ENCODE measurements at regions not wholly inside any gene's neighbourhood (a gene's known extent, or its start where the extent isn't known, plus 50 kb on each side); places are given as distances from the start of the nearest gene placed in this dataset.

DNA sequence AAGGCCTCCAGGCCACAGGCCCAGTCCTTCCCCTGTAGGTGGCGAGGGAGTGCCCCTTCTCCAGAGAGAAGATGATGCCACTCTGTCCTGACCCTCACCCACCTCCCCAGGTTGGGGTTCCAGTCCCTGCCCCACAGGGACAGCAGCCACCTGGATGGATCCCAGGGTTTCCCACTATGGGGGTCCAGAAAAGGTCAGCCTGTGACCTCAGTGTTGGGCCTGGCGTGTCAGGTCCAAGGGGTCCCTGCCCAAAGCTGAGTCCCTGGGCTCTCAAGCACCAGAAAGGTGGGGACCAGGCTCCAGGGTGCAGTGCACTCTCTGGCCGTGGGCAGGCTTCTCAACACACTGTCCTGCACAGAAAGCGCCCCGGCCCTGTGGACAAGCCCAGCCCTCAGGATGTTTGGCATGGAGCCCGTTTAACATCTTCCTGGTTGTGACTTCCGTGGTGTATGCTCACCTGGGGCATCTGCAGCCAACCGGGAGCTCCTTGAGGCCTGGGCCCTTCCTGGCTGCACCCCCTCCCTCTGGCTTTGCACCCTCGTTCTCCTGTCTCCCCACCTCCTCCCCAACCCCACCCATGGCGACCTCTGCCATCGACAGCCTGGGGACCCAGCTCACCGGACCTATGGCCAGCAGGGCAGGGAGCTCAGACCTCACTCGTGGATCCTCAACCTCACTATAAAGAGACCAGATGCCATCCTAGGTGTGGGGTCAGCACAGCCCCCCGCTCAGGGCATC is 58.3 kb upstream of the PPP2R2D start:
- no peak for DNase-seq (ENCODE audit: low read depth)
- TF ChIP-seq, protein P1, sequence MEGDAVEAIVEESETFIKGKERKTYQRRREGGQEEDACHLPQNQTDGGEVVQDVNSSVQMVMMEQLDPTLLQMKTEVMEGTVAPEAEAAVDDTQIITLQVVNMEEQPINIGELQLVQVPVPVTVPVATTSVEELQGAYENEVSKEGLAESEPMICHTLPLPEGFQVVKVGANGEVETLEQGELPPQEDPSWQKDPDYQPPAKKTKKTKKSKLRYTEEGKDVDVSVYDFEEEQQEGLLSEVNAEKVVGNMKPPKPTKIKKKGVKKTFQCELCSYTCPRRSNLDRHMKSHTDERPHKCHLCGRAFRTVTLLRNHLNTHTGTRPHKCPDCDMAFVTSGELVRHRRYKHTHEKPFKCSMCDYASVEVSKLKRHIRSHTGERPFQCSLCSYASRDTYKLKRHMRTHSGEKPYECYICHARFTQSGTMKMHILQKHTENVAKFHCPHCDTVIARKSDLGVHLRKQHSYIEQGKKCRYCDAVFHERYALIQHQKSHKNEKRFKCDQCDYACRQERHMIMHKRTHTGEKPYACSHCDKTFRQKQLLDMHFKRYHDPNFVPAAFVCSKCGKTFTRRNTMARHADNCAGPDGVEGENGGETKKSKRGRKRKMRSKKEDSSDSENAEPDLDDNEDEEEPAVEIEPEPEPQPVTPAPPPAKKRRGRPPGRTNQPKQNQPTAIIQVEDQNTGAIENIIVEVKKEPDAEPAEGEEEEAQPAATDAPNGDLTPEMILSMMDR (IDR thresholded peaks at IDR 0.05; ENCODE audit: insufficient read depth, low read depth, low read length, missing control alignments) = no peak
- no peak overlapping the region for H3K4me3 ChIP-seq (ENCODE audit: low read depth, low read length)

DNA sequence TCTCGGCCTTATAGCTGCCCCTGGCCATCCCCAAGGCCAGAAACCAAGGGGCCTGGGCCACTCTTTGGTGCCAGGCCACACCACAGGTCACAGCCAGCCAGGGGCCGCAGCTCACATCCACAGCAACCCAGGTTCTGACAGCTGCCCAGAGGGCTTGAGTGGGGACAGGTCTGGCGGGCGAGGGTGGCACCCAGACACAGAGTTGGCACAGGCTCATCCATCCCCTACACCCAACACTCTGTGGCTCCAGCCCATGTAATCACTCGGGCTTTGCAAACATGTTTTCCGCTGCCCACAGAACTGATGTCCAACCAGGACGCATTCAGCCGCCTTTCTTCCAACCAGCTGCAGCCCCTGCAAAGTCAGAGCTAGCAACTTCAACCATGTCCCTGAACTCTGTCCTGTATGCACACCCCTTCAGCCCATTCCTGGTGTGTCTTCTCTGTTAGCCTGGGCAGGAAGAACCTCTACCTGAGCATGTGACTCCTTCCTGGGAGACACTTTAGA is 57.7 kb upstream of the PPP2R2D start:
- no peak for DNase-seq (ENCODE audit: low read depth)
- TF ChIP-seq, protein P1 (IDR thresholded peaks at IDR 0.05; ENCODE audit: insufficient read depth, low read depth, low read length, missing control alignments) = no peak
- H3K4me3 ChIP-seq (ENCODE audit: low read depth, low read length) = no peak overlapping the region

DNA sequence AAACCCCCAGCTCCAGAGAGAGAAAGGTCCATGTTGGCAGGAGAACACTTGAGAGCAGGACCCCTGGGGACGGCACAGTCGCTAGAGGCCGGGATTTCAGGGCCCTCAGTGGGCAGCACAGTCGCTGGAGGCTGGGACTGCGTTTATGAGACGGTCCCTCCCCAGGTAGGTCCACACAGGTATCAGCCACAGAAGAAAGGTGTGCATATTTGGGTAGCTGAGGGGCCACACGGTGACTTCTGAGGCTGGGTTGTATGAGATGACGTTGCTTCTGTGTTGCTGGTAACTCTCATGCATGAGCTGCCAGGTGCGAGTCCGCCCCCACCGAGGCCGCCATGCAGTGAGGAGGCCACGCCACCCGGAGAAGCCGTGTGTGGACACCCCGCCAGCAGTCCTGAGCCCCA is 56.9 kb upstream of the PPP2R2D start:
- TF ChIP-seq, protein P1 (IDR thresholded peaks at IDR 0.05; ENCODE audit: insufficient read depth, low read depth, low read length, missing control alignments) = no peak
- no peak for DNase-seq (ENCODE audit: low read depth)
- H3K4me3 ChIP-seq (ENCODE audit: low read depth, low read length) = no peak overlapping the region

DNA sequence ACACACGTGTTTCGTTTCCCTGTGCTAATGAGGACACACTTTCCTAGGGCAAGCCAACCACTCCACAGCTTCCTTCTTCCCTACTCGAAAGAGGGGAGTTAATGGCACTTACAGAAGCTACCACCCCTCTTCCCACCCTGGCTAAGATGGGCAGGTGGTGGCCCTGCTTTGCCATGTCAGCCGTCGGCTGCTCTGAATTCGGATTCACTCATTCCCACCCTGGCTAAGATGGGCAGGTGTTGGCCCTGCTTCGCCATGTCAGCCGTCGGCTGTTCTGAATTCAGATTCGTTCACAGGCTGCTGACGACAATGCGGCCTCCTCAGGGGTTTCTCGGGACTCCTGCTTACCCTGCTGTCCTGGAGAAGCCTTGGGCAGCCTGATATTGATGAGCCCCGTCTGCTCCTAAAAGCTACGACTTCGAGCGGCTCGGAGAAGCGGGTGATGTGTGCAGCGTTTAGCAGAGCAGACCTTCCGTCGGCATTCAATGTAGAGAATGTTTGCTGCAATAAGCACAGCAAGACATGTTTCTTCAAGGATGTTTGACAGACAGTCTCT is 56.2 kb upstream of the PPP2R2D start:
- H3K4me3 ChIP-seq (ENCODE audit: low read depth, low read length) = no peak overlapping the region
- TF ChIP-seq, protein P1 (IDR thresholded peaks at IDR 0.05; ENCODE audit: insufficient read depth, low read depth, low read length, missing control alignments) = no peak
- DNase-seq (ENCODE audit: low read depth) = no peak

DNA sequence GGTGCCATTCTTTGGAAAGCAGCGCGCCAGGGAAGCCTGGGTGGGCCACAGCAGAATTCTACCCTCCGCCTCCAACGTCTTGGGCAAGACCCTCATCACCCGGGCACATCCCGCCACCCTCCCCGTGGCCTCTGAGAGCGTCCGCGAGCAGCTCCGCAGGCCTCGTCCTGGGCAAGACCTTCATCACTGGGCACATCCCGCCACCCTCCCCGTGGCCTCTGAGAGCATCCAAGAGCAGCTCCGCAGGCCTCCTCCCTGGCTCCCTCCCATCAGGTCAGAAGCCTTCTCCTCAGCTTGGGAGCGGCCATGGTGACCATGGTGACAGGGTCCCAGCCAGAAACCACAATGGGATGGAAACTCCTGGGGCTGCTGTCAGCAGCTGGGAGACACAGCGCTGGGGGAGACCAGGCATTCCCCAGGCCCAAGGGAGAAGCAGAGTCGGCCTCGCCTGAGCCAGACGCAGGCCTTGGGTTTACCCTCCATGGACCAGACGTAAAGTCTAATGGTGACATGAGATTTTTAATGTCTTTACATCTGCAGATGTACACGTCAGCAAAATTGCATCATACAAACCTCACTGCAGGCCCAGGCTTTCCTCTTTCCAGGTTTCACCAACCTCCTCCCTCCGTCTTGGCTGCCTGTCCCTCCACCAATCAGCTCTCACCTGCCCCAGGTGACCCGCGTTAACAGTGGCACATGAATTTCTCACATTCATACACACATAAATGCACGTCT is 55.1 kb upstream of the PPP2R2D start:
- no peak overlapping the region for H3K4me3 ChIP-seq (ENCODE audit: low read depth, low read length)
- DNase-seq (ENCODE audit: low read depth) = no peak

DNA sequence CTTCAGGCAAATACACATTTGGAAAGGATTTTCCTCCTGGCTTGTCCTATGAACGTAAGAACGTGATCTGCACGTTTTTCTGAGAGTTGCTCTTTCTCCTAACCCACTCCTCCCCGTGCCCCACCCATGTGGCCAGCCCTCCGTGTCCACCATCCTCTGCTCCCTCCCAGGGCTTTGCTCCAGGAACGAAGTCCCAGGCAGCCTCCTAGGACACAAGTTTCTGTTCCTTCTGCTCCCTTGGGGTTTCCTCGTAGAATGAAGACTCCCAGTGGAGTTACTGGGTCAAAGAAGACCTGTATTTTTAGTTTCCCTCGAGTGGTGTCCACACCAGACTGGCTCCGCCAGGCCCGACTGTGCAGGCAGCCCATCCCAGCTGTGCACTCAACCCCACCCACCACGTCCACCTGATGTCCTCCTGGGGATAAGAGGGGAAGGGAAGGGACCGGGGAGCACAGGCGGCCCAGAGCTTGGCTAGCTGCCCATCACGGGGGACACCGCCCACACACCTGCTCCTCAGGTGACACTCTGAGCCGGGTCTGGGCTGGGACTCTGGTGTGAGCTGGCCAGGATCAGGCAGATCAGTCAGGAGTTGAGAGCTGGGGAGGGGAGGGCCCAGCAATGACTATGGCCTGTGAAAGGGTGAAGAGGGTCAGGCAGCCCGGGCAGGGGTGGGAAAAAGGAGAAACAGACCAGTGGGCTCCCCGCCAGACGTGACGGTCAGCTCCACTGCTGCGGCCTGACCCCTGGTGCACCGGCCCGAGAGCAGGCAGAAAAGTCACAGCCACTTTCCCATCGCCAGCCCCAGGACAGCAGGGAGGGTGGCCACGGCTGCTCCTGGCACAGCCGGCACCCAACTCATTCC is 54.3 kb upstream of the PPP2R2D start:
- H3K4me3 ChIP-seq (ENCODE audit: low read depth, low read length) = no peak overlapping the region
- TF ChIP-seq, protein P1 (IDR thresholded peaks at IDR 0.05; ENCODE audit: insufficient read depth, low read depth, low read length, missing control alignments) = no peak
- no peak for DNase-seq (ENCODE audit: low read depth)

More for the DNA sequence above, 55.1 kb upstream of the PPP2R2D start:
- TF ChIP-seq, protein P1 (IDR thresholded peaks at IDR 0.05; ENCODE audit: insufficient read depth, low read depth, low read length, missing control alignments) = no peak
